H1 (cell line): ENCODE measurements at regions not wholly inside any gene's neighbourhood (a gene's known extent, or its start where the extent isn't known, plus 50 kb on each side); places are given as distances from the start of the nearest gene placed in this dataset.

Source experiments
- CBX8 ChIP-seq: fragments of 300-800, 300-1000 bp; sonication (generic); IDR thresholded peaks from 2 replicates; pipeline ENCODE4 v1.7.1; 2016; ENCODE audit warnings: low read depth, low read length, borderline replicate concordance
- CEBPB ChIP-seq: IDR thresholded peaks from 2 replicates; pipeline ENCODE4 v1.6.1; 2012; ENCODE audit warnings: low read depth, low read length
- POLR2A ChIP-seq, 2 experiments: IDR thresholded peaks; 1 replicate in 1 of 2; 2 replicates in 1 of 2; pipeline ENCODE4 v1.6.1; 2011; ENCODE audit warnings: low read depth in 2 of 2, low read length in 2 of 2, mild to moderate bottlenecking in 2 of 2; ENCODE audit errors: control extremely low read depth in 1 of 2
- RBBP5 ChIP-seq: IDR thresholded peaks from 2 replicates; pipeline ENCODE4 v1.7.1; 2012; ENCODE audit warnings: low read depth, mild to moderate bottlenecking, inconsistent platforms, low read length, moderate library complexity, borderline replicate concordance
- SIN3A ChIP-seq, 2 experiments: IDR thresholded peaks in 1 of 2; conservative IDR thresholded peaks in 1 of 2; 2 replicates each; pipeline ENCODE4 v1.6.1; 2011 to 2012; ENCODE audit warnings: low read length in 2 of 2, improper control_type of control experiment in 1 of 2, low read depth in 1 of 2, mild to moderate bottlenecking in 1 of 2
- YY1 ChIP-seq: IDR thresholded peaks from 2 replicates; pipeline ENCODE4 v1.6.1; 2011; ENCODE audit warnings: low read depth, mild to moderate bottlenecking, low read length
- TF ChIP-seq, protein P1 (sequence below), 3 experiments: IDR thresholded peaks; 1 replicate in 2 of 3; 2 replicates in 1 of 3; pipeline versions ENCODE4 v1.5.1 to v1.6.1; 2011; ENCODE audit warnings: low read length in 3 of 3, mild to moderate bottlenecking in 3 of 3, inconsistent platforms in 2 of 3, low read depth in 1 of 3, moderate library complexity in 1 of 3; ENCODE audit not compliant: insufficient read depth in 1 of 3; ENCODE audit errors: control extremely low read depth in 1 of 3

DNA sequence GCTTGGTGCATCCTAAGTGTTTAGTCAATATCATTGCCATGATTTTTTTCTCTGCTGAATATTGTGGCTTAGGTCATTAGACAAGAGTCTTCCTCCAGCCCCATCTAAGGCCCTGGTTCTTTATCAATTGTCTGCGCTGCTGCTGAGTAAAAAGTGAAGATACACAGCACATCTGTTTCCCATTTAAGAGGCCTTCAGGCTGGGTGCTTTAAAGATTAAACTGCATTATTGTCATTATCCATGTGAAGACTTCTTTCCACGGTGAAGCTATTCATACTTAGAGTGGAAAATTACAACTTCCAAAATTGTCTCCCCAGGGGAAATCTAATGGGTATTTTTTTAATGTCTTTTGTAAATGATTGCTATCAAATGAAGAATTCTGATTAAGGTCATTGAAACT, 719.8 kb upstream of the LRRC4C start:
- TF ChIP-seq RBBP5 (no peak), CBX8 (no peak), POLR2A (IDR thresholded peaks at IDR 0.05; ENCODE audit: control extremely low read depth in 1 of 2, low read depth in 2 of 2, low read length in 2 of 2) (no peak), YY1 (no peak), SIN3A (conservative IDR thresholded peaks at IDR 0.05 in 1 of 2, IDR thresholded peaks at IDR 0.05 in 1 of 2; ENCODE audit: low read depth in 1 of 2, low read length in 2 of 2) (no peak), CEBPB (no peak)
- TF ChIP-seq, protein P1, sequence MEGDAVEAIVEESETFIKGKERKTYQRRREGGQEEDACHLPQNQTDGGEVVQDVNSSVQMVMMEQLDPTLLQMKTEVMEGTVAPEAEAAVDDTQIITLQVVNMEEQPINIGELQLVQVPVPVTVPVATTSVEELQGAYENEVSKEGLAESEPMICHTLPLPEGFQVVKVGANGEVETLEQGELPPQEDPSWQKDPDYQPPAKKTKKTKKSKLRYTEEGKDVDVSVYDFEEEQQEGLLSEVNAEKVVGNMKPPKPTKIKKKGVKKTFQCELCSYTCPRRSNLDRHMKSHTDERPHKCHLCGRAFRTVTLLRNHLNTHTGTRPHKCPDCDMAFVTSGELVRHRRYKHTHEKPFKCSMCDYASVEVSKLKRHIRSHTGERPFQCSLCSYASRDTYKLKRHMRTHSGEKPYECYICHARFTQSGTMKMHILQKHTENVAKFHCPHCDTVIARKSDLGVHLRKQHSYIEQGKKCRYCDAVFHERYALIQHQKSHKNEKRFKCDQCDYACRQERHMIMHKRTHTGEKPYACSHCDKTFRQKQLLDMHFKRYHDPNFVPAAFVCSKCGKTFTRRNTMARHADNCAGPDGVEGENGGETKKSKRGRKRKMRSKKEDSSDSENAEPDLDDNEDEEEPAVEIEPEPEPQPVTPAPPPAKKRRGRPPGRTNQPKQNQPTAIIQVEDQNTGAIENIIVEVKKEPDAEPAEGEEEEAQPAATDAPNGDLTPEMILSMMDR (IDR thresholded peaks at IDR 0.05; ENCODE audit: control extremely low read depth in 1 of 3, insufficient read depth in 1 of 3, low read depth in 1 of 3, low read length in 3 of 3): no peak
